A549 (cell line): ENCODE measurements at regions not wholly inside any gene's neighbourhood (a gene's known extent, or its start where the extent isn't known, plus 50 kb on each side); places are given as distances from the start of the nearest gene placed in this dataset.
"Not testable (repeated sequence)": the region's sequence is repeated elsewhere in the genome, so short reads cannot be mapped to it uniquely, and the experiment has no call there.

Experiments
- CEBPB ChIP-seq, 2 experiments: fragments of >200 bp in 1 of 2; sonication (Bioruptor Twin) in 1 of 2; formaldehyde crosslinking in 1 of 2; IDR thresholded peaks; 2 replicates each; pipeline ENCODE4 v1.6.1; 2012 to 2016
- HOXA7 ChIP-seq: fragments of 250-450 bp; sonication (Bioruptor Pico); IDR thresholded peaks from 2 replicates; pipeline ENCODE4 v1.5.0; 2020; ENCODE audit warnings: mild to moderate bottlenecking, moderate library complexity
- HOXB5 ChIP-seq: fragments of 250-450 bp; sonication (Bioruptor Pico); IDR thresholded peaks from 2 replicates; pipeline ENCODE4 v1.5.0; 2020; ENCODE audit warnings: mild to moderate bottlenecking, moderate library complexity
- JUN ChIP-seq, 2 experiments: fragments of >200 bp; sonication (Bioruptor Twin); formaldehyde crosslinking; IDR thresholded peaks; 2 replicates in 1 of 2; 3 replicates in 1 of 2; pipeline ENCODE4 v1.6.1; 2016 to 2017
- PHF8 ChIP-seq: fragments of 200-600 bp; sonication (generic); IDR thresholded peaks from 2 replicates; pipeline ENCODE4 v1.6.1; 2016; ENCODE audit warnings: low read depth, mild to moderate bottlenecking, antibody characterized with exemption, moderate library complexity, borderline replicate concordance
- RCOR1 ChIP-seq: fragments of 150-350 bp; IDR thresholded peaks from 2 replicates; pipeline ENCODE4 v1.6.1; 2014; ENCODE audit warnings: antibody characterized with exemption, low read length, low read depth
- TP53 ChIP-seq: fragments of 250-450 bp; sonication (Bioruptor Pico); IDR thresholded peaks from 2 replicates; pipeline ENCODE4 v1.5.0; 2021; ENCODE audit warnings: mild to moderate bottlenecking, moderate library complexity
- ZFP36 ChIP-seq: fragments of 450-650 bp; IDR thresholded peaks from 2 replicates; pipeline ENCODE4 v1.6.1; 2014; ENCODE audit warnings: borderline replicate concordance; ENCODE audit not compliant: partially characterized antibody
- TF ChIP-seq, protein P1 (sequence below): fragments of >200 bp; sonication (Bioruptor Twin); formaldehyde crosslinking; IDR thresholded peaks from 3 replicates; pipeline ENCODE4 v1.6.1; 2016
- TF ChIP-seq, protein P2 (sequence below): fragments of >200 bp; sonication (Bioruptor Twin); formaldehyde crosslinking; IDR thresholded peaks from 3 replicates; pipeline ENCODE4 v1.5.1; 2016

GRCh38 chr1:148404786-148405568 lies 78.1 kb downstream of the PPIAL4G start:
- TF ChIP-seq RCOR1; HOXA7 (CRISPR knock-in tag); TP53 (CRISPR knock-in tag); CEBPB (IDR thresholded peaks at IDR 0.05); HOXB5 (CRISPR knock-in tag); ZFP36; JUN (IDR thresholded peaks at IDR 0.05); PHF8: not testable (repeated sequence)
- TF ChIP-seq, protein P1, sequence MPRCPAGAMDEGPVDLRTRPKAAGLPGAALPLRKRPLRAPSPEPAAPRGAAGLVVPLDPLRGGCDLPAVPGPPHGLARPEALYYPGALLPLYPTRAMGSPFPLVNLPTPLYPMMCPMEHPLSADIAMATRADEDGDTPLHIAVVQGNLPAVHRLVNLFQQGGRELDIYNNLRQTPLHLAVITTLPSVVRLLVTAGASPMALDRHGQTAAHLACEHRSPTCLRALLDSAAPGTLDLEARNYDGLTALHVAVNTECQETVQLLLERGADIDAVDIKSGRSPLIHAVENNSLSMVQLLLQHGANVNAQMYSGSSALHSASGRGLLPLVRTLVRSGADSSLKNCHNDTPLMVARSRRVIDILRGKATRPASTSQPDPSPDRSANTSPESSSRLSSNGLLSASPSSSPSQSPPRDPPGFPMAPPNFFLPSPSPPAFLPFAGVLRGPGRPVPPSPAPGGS = not testable (repeated sequence)
- TF ChIP-seq, protein P2, sequence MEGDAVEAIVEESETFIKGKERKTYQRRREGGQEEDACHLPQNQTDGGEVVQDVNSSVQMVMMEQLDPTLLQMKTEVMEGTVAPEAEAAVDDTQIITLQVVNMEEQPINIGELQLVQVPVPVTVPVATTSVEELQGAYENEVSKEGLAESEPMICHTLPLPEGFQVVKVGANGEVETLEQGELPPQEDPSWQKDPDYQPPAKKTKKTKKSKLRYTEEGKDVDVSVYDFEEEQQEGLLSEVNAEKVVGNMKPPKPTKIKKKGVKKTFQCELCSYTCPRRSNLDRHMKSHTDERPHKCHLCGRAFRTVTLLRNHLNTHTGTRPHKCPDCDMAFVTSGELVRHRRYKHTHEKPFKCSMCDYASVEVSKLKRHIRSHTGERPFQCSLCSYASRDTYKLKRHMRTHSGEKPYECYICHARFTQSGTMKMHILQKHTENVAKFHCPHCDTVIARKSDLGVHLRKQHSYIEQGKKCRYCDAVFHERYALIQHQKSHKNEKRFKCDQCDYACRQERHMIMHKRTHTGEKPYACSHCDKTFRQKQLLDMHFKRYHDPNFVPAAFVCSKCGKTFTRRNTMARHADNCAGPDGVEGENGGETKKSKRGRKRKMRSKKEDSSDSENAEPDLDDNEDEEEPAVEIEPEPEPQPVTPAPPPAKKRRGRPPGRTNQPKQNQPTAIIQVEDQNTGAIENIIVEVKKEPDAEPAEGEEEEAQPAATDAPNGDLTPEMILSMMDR = not testable (repeated sequence)
